GM10248 (cell line): ENCODE measurements at regions not wholly inside any gene's neighbourhood (a gene's known extent, or its start where the extent isn't known, plus 50 kb on each side); places are given as distances from the start of the nearest gene placed in this dataset.

Experiments used
- CTCF ChIA-PET: fragments of 300-600 bp; sonication (Branson Sonifier 250); formaldehyde crosslinking; extraction: SDS; loops from one replicate; lab custom pipeline; 2021; ENCODE audit warnings: antibody characterized with exemption; lab: Yijun Ruan, JAX
- POLR2A ChIA-PET: fragments of 350-650 bp; sonication (Branson Sonifier 250); formaldehyde crosslinking; extraction: SDS; loops from one replicate; lab custom pipeline; 2020; ENCODE audit warnings: antibody characterized with exemption; lab: Yijun Ruan, JAX
- DNase-seq: peaks from one replicate; pipeline ENCODE4 v3.0.0; 2012; ENCODE audit errors: extremely low spot score
- TF ChIP-seq, protein P1 (sequence below): IDR thresholded peaks from 2 replicates; pipeline ENCODE4 v1.5.1; 2012; ENCODE audit warnings: mild to moderate bottlenecking, low read depth; ENCODE audit errors: extremely low read depth, missing control alignments, control extremely low read depth

DNA sequence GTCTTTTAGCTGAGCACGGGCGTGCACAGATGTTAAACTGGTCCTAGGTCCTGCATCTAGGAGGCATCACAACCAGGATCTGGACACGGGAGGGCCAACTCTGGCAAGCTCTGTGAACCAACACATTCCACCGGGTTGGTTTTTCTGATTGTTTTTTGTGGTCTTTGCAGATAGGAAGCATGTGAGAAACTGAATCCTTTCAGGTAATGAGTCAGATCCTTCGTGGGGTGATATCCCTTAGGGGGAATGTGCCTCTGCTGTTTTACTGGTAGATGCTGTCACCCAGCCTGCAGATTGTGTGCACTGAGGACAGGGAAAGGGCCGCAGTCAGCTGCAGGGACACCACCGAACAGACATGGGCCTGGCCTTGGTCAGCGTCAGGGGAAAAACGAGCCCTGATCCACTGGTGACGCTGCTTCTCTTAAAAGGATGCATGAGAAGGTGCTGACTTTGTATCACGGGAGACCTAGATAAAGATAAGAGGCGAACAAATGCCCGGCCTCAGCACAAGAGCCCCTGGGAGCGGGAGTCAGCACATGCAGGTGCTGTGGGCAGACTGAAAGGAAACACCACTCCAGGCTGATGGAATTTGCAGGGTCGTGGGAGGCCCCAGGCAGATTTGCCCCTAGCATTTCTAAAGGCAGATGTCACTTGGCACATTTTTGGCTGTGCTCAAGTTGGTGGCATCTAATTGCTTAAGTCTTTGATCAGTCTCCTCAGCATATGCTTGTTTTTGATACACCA is 51.1 kb downstream of the DOP1B start:
- DNase-seq = no peak
- TF ChIP-seq, protein P1, sequence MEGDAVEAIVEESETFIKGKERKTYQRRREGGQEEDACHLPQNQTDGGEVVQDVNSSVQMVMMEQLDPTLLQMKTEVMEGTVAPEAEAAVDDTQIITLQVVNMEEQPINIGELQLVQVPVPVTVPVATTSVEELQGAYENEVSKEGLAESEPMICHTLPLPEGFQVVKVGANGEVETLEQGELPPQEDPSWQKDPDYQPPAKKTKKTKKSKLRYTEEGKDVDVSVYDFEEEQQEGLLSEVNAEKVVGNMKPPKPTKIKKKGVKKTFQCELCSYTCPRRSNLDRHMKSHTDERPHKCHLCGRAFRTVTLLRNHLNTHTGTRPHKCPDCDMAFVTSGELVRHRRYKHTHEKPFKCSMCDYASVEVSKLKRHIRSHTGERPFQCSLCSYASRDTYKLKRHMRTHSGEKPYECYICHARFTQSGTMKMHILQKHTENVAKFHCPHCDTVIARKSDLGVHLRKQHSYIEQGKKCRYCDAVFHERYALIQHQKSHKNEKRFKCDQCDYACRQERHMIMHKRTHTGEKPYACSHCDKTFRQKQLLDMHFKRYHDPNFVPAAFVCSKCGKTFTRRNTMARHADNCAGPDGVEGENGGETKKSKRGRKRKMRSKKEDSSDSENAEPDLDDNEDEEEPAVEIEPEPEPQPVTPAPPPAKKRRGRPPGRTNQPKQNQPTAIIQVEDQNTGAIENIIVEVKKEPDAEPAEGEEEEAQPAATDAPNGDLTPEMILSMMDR = no peak
- ChIA-PET POLR2A (no interaction called here), CTCF (interaction anchor here (1.4 to 1.7 kb wide), 2 partner anchors 34 to 67 kb away, joined by 3 to 4 read pairs; no protein-coding TSS in a partner anchor)

GRCh38 chr21:36208326-36209013 is 51.8 kb downstream of the DOP1B start:
- no peak for DNase-seq
- TF ChIP-seq, protein P1 = no peak
- CTCF ChIA-PET = interaction anchor here (1.2 to 3.2 kb wide), 4 partner anchors 15 to 50 kb away, joined by 3 to 13 read pairs (median 4); no protein-coding TSS in a partner anchor
- POLR2A ChIA-PET = no interaction called here

- TF ChIP-seq, protein P1 = peak; percentile 55
- POLR2A ChIA-PET = no interaction called here
- peak; percentile 55 for DNase-seq
- CTCF ChIA-PET = interaction anchor here (1.0 to 4.5 kb wide), 13 partner anchors 11 to 110 kb away, joined by 3 to 48 read pairs (median 6); partner anchors contain the start of gene MORC3
These were observed 53.1 kb downstream of the DOP1B start for GRCh38 chr21:36209626-36210171.

GRCh38 chr21:36210779-36211659 is 54.4 kb downstream of the DOP1B start:
- POLR2A ChIA-PET = interaction anchor here (0.6 kb wide), 1 partner anchor 45 kb away, joined by 3 read pairs; no protein-coding TSS in a partner anchor

DNA sequence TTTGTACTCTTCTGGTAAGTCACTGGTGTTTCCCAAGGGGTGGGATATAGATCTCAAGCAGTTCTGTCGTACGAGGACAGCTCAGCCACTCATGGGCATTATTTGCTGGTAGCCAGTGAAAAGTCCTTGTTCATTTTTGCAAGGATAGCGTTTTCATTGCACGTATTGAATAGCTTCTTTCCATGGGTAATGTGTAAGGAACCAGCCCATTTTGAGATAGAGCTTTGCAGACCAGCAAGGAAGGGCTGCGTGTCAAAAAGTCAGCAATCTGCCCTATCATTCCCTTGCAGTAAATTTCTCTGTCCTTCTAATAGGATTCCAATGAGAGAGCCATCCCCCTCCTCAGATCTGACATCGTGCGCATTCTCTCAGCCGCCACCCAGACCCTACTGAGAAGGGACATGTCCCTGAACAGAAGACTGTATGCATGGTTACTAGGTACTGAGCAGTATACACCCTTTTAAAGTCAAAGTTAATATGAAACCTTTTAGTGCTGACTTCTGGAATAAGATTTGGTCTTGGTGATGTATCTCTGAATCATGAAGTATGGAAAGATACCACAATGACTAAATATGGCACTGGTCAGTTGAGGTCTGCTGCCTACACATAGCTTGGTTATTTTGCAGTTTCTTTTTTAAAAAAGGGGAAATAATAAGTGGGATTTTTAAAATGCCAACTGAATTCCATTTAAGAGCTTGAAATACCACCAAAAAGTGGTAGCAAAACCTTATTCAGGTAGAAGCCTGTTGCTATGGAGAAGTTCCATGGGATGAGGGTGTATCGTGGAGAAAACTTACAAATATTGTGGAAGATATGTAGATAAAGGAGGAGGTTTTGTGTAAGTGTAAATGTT is 55.3 kb downstream of the DOP1B start:
- ChIA-PET POLR2A (no interaction called here), CTCF (interaction anchor here (0.7 to 4.5 kb wide), 8 partner anchors 9 to 85 kb away, joined by 3 to 48 read pairs (median 5); no protein-coding TSS in a partner anchor)
- TF ChIP-seq, protein P1 = no peak
- no peak for DNase-seq

More at GRCh38 chr21:36210779-36211659, 54.4 kb downstream of the DOP1B start:
- DNase-seq = no peak
- CTCF ChIA-PET = interaction anchor here (0.7 to 4.5 kb wide), 12 partner anchors 8 to 84 kb away, joined by 3 to 48 read pairs (median 8); no protein-coding TSS in a partner anchor
- TF ChIP-seq, protein P1 = no peak
